CD4-positive, CD25-positive, alpha-beta regulatory T cell (primary cell): ENCODE measurements at regions not wholly inside any gene's neighbourhood (a gene's known extent, or its start where the extent isn't known, plus 50 kb on each side); places are given as distances from the start of the nearest gene placed in this dataset.

Experiments used
- ATAC-seq, 2 donors: fragments of 150-1000 bp; cut with Tn5 transposase; one replicate each; pipeline ENCODE4 v1.10.0; 2021; ENCODE audit warnings: low read depth in 2 of 2, moderate number of reproducible peaks in 2 of 2, moderate library complexity in 1 of 2
- DNase-seq, 3 donors: peaks; one replicate each; pipeline versions ENCODE4 v3.0.0 to v3.0.0-alpha.2; 2012 to 2022; ENCODE audit warnings: mixed read lengths in 1 of 3
- H3K27ac ChIP-seq: one replicate; pipeline ENCODE4 v1.7.0; 2013; ENCODE audit warnings: mild to moderate bottlenecking, low read length; ENCODE audit not compliant: insufficient read depth, poor library complexity, severe bottlenecking
- H3K27me3 ChIP-seq: one replicate; pipeline ENCODE4 v1.7.0; 2013; ENCODE audit warnings: low read length; ENCODE audit not compliant: control insufficient read depth, insufficient read depth
- H3K36me3 ChIP-seq: one replicate; pipeline ENCODE4 v1.7.0; 2013; ENCODE audit warnings: mild to moderate bottlenecking, low read length, moderate library complexity; ENCODE audit not compliant: control insufficient read depth, insufficient read depth
- H3K4me1 ChIP-seq: 2 replicates; pipeline ENCODE4 v1.7.0; 2013; ENCODE audit warnings: mild to moderate bottlenecking, low read length; ENCODE audit not compliant: insufficient read depth, control insufficient read depth, poor library complexity, severe bottlenecking
- H3K4me3 ChIP-seq: one replicate; pipeline ENCODE4 v1.7.0; 2013; ENCODE audit warnings: low read depth, mild to moderate bottlenecking, low read length, moderate library complexity
- H3K9me3 ChIP-seq, 2 experiments: 1 replicate in 1 of 2; 2 replicates in 1 of 2; pipeline ENCODE4 v1.7.0; 2013; ENCODE audit warnings: low read length in 2 of 2, mild to moderate bottlenecking in 1 of 2, moderate library complexity in 1 of 2; ENCODE audit not compliant: control insufficient read depth in 2 of 2
- H3K27ac Mint-ChIP-seq, 3 donors: one replicate each; pipeline ENCODE4 v1.8.0; 2020 to 2022; ENCODE audit warnings: mild to moderate bottlenecking in 3 of 3, mixed read lengths in 3 of 3, moderate library complexity in 2 of 3
- H3K27me3 Mint-ChIP-seq: one replicate; pipeline ENCODE4 v1.8.0; 2022; ENCODE audit warnings: mild to moderate bottlenecking, mixed read lengths
- H3K36me3 Mint-ChIP-seq: one replicate; pipeline ENCODE4 v1.8.0; 2020; ENCODE audit warnings: mixed read lengths
- H3K4me1 Mint-ChIP-seq, 4 donors: one replicate each; pipeline ENCODE4 v1.8.0; 2020 to 2022; ENCODE audit warnings: mixed read lengths in 4 of 4, mild to moderate bottlenecking in 1 of 4
- H3K4me3 Mint-ChIP-seq, 4 donors: one replicate each; pipeline ENCODE4 v1.8.0; 2020 to 2022; ENCODE audit warnings: mild to moderate bottlenecking in 4 of 4, mixed read lengths in 4 of 4, moderate library complexity in 3 of 4
- H3K9me3 Mint-ChIP-seq, 7 donors: one replicate each; pipeline ENCODE4 v1.8.0; 2020 to 2022; ENCODE audit warnings: mixed read lengths in 7 of 7, mild to moderate bottlenecking in 3 of 7, moderate library complexity in 2 of 7

GRCh38 chr10:131495224-131495623, 183.7 kb upstream of the TCERG1L start:
- H3K9me3 Mint-ChIP-seq, result peaks cover 0 to 4% (median 0%) of the 10 kb centered on the region in 7 donors

GRCh38 chr10:131495892-131496291, 184.4 kb upstream of the TCERG1L start:
- Histone ChIP-seq H3K4me3 (no peak overlapping the region), H3K36me3 (no peaks in the 10 kb centered on the region), H3K9me3 (no peaks in the 10 kb centered on the region), H3K27me3 (no peaks in the 10 kb centered on the region), H3K27ac (no peak overlapping the region), H3K4me1 (no peaks in the 10 kb centered on the region)
- DNase-seq (no peak), ATAC-seq (no peak)
- Mint-ChIP-seq H3K27ac (no peak overlapping the region), H3K36me3 (no peaks in the 10 kb centered on the region), H3K27me3 (no peaks in the 10 kb centered on the region), H3K4me3 (no peak overlapping the region), H3K4me1 (no peaks in the 10 kb centered on the region), H3K9me3 (peaks cover 0 to 5% (median 0%) of the 10 kb centered on the region in 7 donors)

More at GRCh38 chr10:131495224-131495623, 183.7 kb upstream of the TCERG1L start:
- no peak overlapping the region for H3K4me3 Mint-ChIP-seq
- DNase-seq (no peak), ATAC-seq (no peak)
- H3K9me3 ChIP-seq, result no peaks in the 10 kb centered on the region
- no peak overlapping the region for H3K4me3 ChIP-seq
- H3K4me1 ChIP-seq, result no peaks in the 10 kb centered on the region
- no peaks in the 10 kb centered on the region for H3K4me1 Mint-ChIP-seq
- H3K36me3 ChIP-seq, result no peaks in the 10 kb centered on the region
- H3K36me3 Mint-ChIP-seq, result no peaks in the 10 kb centered on the region
- no peak overlapping the region for H3K27ac ChIP-seq
- H3K27me3 Mint-ChIP-seq, result no peaks in the 10 kb centered on the region
- no peak overlapping the region for H3K27ac Mint-ChIP-seq
- H3K27me3 ChIP-seq, result no peaks in the 10 kb centered on the region

- H3K36me3 ChIP-seq, result no peaks in the 10 kb centered on the region
- Mint-ChIP-seq H3K4me1 (no peaks in the 10 kb centered on the region), H3K9me3 (peaks cover 0 to 7% (median 2%) of the 10 kb centered on the region in 7 donors), H3K27me3 (no peaks in the 10 kb centered on the region), H3K27ac (no peak overlapping the region), H3K4me3 (no peak overlapping the region), H3K36me3 (no peaks in the 10 kb centered on the region)
- no peaks in the 10 kb centered on the region for H3K27me3 ChIP-seq
- ATAC-seq (no peak), DNase-seq (no peak)
- no peaks in the 10 kb centered on the region for H3K9me3 ChIP-seq
- no peaks in the 10 kb centered on the region for H3K4me1 ChIP-seq
- no peak overlapping the region for H3K27ac ChIP-seq
- no peak overlapping the region for H3K4me3 ChIP-seq
Measured at GRCh38 chr10:131496351-131497052, 185.0 kb upstream of the TCERG1L start.

- no peaks in the 10 kb centered on the region for H3K36me3 Mint-ChIP-seq
- Histone ChIP-seq H3K36me3 (no peaks in the 10 kb centered on the region), H3K4me3 (no peak overlapping the region), H3K4me1 (no peaks in the 10 kb centered on the region), H3K27me3 (no peaks in the 10 kb centered on the region), H3K9me3 (peaks cover 8 to 10% of the 10 kb centered on the region in 2 experiments), H3K27ac (no peak overlapping the region)
- H3K27ac Mint-ChIP-seq, result no peak overlapping the region
- ATAC-seq (no peak), DNase-seq (no peak)
- no peaks in the 10 kb centered on the region for H3K27me3 Mint-ChIP-seq
- H3K4me1 Mint-ChIP-seq, result no peaks in the 10 kb centered on the region
- H3K9me3 Mint-ChIP-seq, result peaks cover 2 to 24% (median 11%) of the 10 kb centered on the region in 7 donors
- no peak overlapping the region for H3K4me3 Mint-ChIP-seq
Measured at GRCh38 chr10:131499566-131499965, 188.0 kb upstream of the TCERG1L start.

- Mint-ChIP-seq H3K36me3 (no peaks in the 10 kb centered on the region), H3K9me3 (peaks cover 2 to 24% (median 11%) of the 10 kb centered on the region in 7 donors)
Measured at GRCh38 chr10:131500181-131500580, 188.7 kb upstream of the TCERG1L start.

GRCh38 chr10:131500892-131501291, 189.4 kb upstream of the TCERG1L start:
- peaks cover 8 to 10% of the 10 kb centered on the region in 2 experiments for H3K9me3 ChIP-seq
- H3K4me3 ChIP-seq, result no peak overlapping the region
- ATAC-seq (no peak), DNase-seq (no peak)
- no peaks in the 10 kb centered on the region for H3K27me3 Mint-ChIP-seq
- no peak overlapping the region for H3K27ac ChIP-seq
- H3K27me3 ChIP-seq, result no peaks in the 10 kb centered on the region
- no peaks in the 10 kb centered on the region for H3K36me3 ChIP-seq
- no peak overlapping the region for H3K4me3 Mint-ChIP-seq
- no peaks in the 10 kb centered on the region for H3K4me1 ChIP-seq
- H3K4me1 Mint-ChIP-seq, result no peaks in the 10 kb centered on the region
- no peaks in the 10 kb centered on the region for H3K36me3 Mint-ChIP-seq
- H3K9me3 Mint-ChIP-seq, result peaks cover 2 to 27% (median 11%) of the 10 kb centered on the region in 7 donors
- H3K27ac Mint-ChIP-seq, result no peak overlapping the region

More at GRCh38 chr10:131500181-131500580, 188.7 kb upstream of the TCERG1L start:
- no peak overlapping the region for H3K27ac ChIP-seq
- no peak overlapping the region for H3K4me3 Mint-ChIP-seq
- H3K4me3 ChIP-seq, result no peak overlapping the region
- peaks cover 8 to 10% of the 10 kb centered on the region in 2 experiments for H3K9me3 ChIP-seq
- no peaks in the 10 kb centered on the region for H3K36me3 ChIP-seq
- no peaks in the 10 kb centered on the region for H3K4me1 ChIP-seq
- H3K27me3 Mint-ChIP-seq, result no peaks in the 10 kb centered on the region
- no peaks in the 10 kb centered on the region for H3K27me3 ChIP-seq
- H3K27ac Mint-ChIP-seq, result no peak overlapping the region
- no peaks in the 10 kb centered on the region for H3K4me1 Mint-ChIP-seq
- DNase-seq, result no peak
- ATAC-seq, result no peak

- Histone ChIP-seq H3K4me3 (no peak overlapping the region), H3K36me3 (no peaks in the 10 kb centered on the region), H3K9me3 (peaks cover 8 to 10% of the 10 kb centered on the region in 2 experiments), H3K27ac (no peak overlapping the region), H3K4me1 (no peaks in the 10 kb centered on the region), H3K27me3 (no peaks in the 10 kb centered on the region)
- no peaks in the 10 kb centered on the region for H3K4me1 Mint-ChIP-seq
- DNase-seq (no peak), ATAC-seq (no peak)
- no peak overlapping the region for H3K27ac Mint-ChIP-seq
- no peaks in the 10 kb centered on the region for H3K36me3 Mint-ChIP-seq
- no peaks in the 10 kb centered on the region for H3K27me3 Mint-ChIP-seq
- H3K9me3 Mint-ChIP-seq, result peaks cover 2 to 30% (median 12%) of the 10 kb centered on the region in 7 donors
- H3K4me3 Mint-ChIP-seq, result no peak overlapping the region
Measured at GRCh38 chr10:131503992-131504391, 192.5 kb upstream of the TCERG1L start.

GRCh38 chr10:131511391-131511790, 199.9 kb upstream of the TCERG1L start:
- no peaks in the 10 kb centered on the region for H3K4me1 ChIP-seq
- no peaks in the 10 kb centered on the region for H3K36me3 Mint-ChIP-seq
- no peaks in the 10 kb centered on the region for H3K27me3 Mint-ChIP-seq
- H3K9me3 Mint-ChIP-seq, result peaks cover 0 to 9% (median 3%) of the 10 kb centered on the region in 7 donors
- no peaks in the 10 kb centered on the region for H3K9me3 ChIP-seq
- H3K4me3 ChIP-seq, result no peak overlapping the region
- H3K27ac Mint-ChIP-seq, result no peak overlapping the region
- no peaks in the 10 kb centered on the region for H3K36me3 ChIP-seq
- DNase-seq (no peak), ATAC-seq (no peak)
- no peaks in the 10 kb centered on the region for H3K27me3 ChIP-seq
- H3K27ac ChIP-seq, result no peak overlapping the region
- H3K4me1 Mint-ChIP-seq, result no peaks in the 10 kb centered on the region
- no peak overlapping the region for H3K4me3 Mint-ChIP-seq
